ENCODE measurements at regions not wholly inside any gene's neighbourhood (a gene's known extent, or its start where the extent isn't known, plus 50 kb on each side); places are given as distances from the start of the nearest gene placed in this dataset.

- TF ChIP-seq POLR2A (IDR thresholded peaks at IDR 0.05; ENCODE audit: extremely low read depth, insufficient read length) (no peak), CTCF (IDR thresholded peaks at IDR 0.05; ENCODE audit: low read depth, low read length) (no peak), MAX (IDR thresholded peaks at IDR 0.05; ENCODE audit: low read depth, low read length) (no peak), MYC (IDR thresholded peaks at IDR 0.05; ENCODE audit: low read depth, low read length) (no peak)
- no peak overlapping the region for H3K4me3 ChIP-seq (ENCODE audit: low read depth, low read length)
- no peak for DNase-seq (ENCODE audit: low read depth)
These were observed 71.1 kb upstream of the SPATA12 start for GRCh38 chr3:56989169-56989976.

- DNase-seq (ENCODE audit: low read depth): peak; percentile 75
These were observed 71.9 kb upstream of the SPATA12 start for GRCh38 chr3:56988458-56989168.

GRCh38 chr3:56987238-56987895, 73.1 kb upstream of the SPATA12 start:
- H3K4me3 ChIP-seq (ENCODE audit: low read depth, low read length): no peak overlapping the region
- DNase-seq (ENCODE audit: low read depth): peak; percentile 18
- TF ChIP-seq CTCF (IDR thresholded peaks at IDR 0.05; ENCODE audit: low read depth, low read length) (no peak), MYC (IDR thresholded peaks at IDR 0.05; ENCODE audit: low read depth, low read length) (no peak), MAX (IDR thresholded peaks at IDR 0.05; ENCODE audit: low read depth, low read length) (no peak), POLR2A (IDR thresholded peaks at IDR 0.05; ENCODE audit: extremely low read depth, insufficient read length) (no peak)

More at GRCh38 chr3:56988458-56989168, 71.9 kb upstream of the SPATA12 start:
- no peak overlapping the region for H3K4me3 ChIP-seq (ENCODE audit: low read depth, low read length)
- TF ChIP-seq CTCF (IDR thresholded peaks at IDR 0.05; ENCODE audit: low read depth, low read length) (peak; percentile 42), MYC (IDR thresholded peaks at IDR 0.05; ENCODE audit: low read depth, low read length) (no peak), POLR2A (IDR thresholded peaks at IDR 0.05; ENCODE audit: extremely low read depth, insufficient read length) (no peak), MAX (IDR thresholded peaks at IDR 0.05; ENCODE audit: low read depth, low read length) (peak; percentile 30; the same call in 1 of the 2 replicates)

- H3K4me3 ChIP-seq (ENCODE audit: low read depth, low read length): no peak overlapping the region
- DNase-seq (ENCODE audit: low read depth): no peak
- TF ChIP-seq CTCF (IDR thresholded peaks at IDR 0.05; ENCODE audit: low read depth, low read length) (no peak), POLR2A (IDR thresholded peaks at IDR 0.05; ENCODE audit: extremely low read depth, insufficient read length) (no peak), MAX (IDR thresholded peaks at IDR 0.05; ENCODE audit: low read depth, low read length) (no peak), MYC (IDR thresholded peaks at IDR 0.05; ENCODE audit: low read depth, low read length) (no peak)
These were observed 74.1 kb upstream of the SPATA12 start for GRCh38 chr3:56986347-56986746.

- no peak overlapping the region for H3K4me3 ChIP-seq (ENCODE audit: low read depth, low read length)
- DNase-seq (ENCODE audit: low read depth): peak; percentile 62
- no peak for TF ChIP-seq MYC (IDR thresholded peaks at IDR 0.05; ENCODE audit: low read depth, low read length)
- no peak for TF ChIP-seq MAX (IDR thresholded peaks at IDR 0.05; ENCODE audit: low read depth, low read length)
These were observed 74.6 kb upstream of the SPATA12 start for GRCh38 chr3:56985878-56986277.

Measured in NB4 (cell line).